ENCODE measurements at regions not wholly inside any gene's neighbourhood (a gene's known extent, or its start where the extent isn't known, plus 50 kb on each side); places are given as distances from the start of the nearest gene placed in this dataset.
"Not testable (repeated sequence)": the region's sequence is repeated elsewhere in the genome, so short reads cannot be mapped to it uniquely, and the experiment has no call there.

- not testable (repeated sequence) for TF ChIP-seq CTCF (IDR thresholded peaks at IDR 0.05); FOXK1 (CRISPR knock-in tag; IDR thresholded peaks at IDR 0.05); PRRX2 (CRISPR knock-in tag; IDR thresholded peaks at IDR 0.05); JUN (CRISPR knock-in tag; IDR thresholded peaks at IDR 0.05); MAX (CRISPR knock-in tag; IDR thresholded peaks at IDR 0.05); NFYB (CRISPR knock-in tag; conservative IDR thresholded peaks at IDR 0.05; ENCODE audit: low read depth); ZNF671 (CRISPR knock-in tag; IDR thresholded peaks at IDR 0.05); CREB1 (CRISPR knock-in tag; IDR thresholded peaks at IDR 0.05); PREB (CRISPR knock-in tag; IDR thresholded peaks at IDR 0.05; ENCODE audit: borderline replicate concordance); AFF4 (CRISPR knock-in tag; IDR thresholded peaks at IDR 0.05; ENCODE audit: borderline replicate concordance); ATF6 (CRISPR knock-in tag; IDR thresholded peaks at IDR 0.05); E2F1 (CRISPR knock-in tag; IDR thresholded peaks at IDR 0.05); ZNF512 (CRISPR knock-in tag; IDR thresholded peaks at IDR 0.05; ENCODE audit: borderline replicate concordance)
These were observed 61.5 kb upstream of the PLAAT1 start for GRCh38 chr3:193179332-193180012.
